HCT116 (cell line): ENCODE measurements at regions not wholly inside any gene's neighbourhood (a gene's known extent, or its start where the extent isn't known, plus 50 kb on each side); places are given as distances from the start of the nearest gene placed in this dataset.

Source experiments
- ATAC-seq: fragments of 200-7000 bp; cut with Tn5 transposase; 2 replicates; pipeline ENCODE4 v1.9.1; 2020; ENCODE audit warnings: mild to moderate bottlenecking, moderate library complexity
- BruUV-seq: library from RNA; stranded (reverse); fragments of 400-500 nt; replicated peaks from 2 replicates; lab custom pipeline; 2021; lab: Mats Ljungman, UMichigan
- CTCF ChIA-PET: fragments of 300-600 bp; sonication (Branson Sonifier 250); formaldehyde crosslinking; loops from one replicate; lab custom pipeline; 2021; ENCODE audit warnings: antibody characterized with exemption; lab: Charles Lee
- POLR2A ChIA-PET: fragments of 300-600, 350-600 bp; sonication (Branson Sonifier 250); formaldehyde crosslinking; loops from one replicate; lab custom pipeline; 2021; ENCODE audit warnings: antibody characterized with exemption; lab: Charles Lee
- RAD21 ChIA-PET, 2 experiments: fragments of 300-600 bp; sonication (Branson Sonifier 250); formaldehyde crosslinking; loops; one replicate each; lab custom pipeline; 2023; ENCODE audit warnings: low total read pairs in 2 of 2; ENCODE audit not compliant: uncharacterized antibody in 2 of 2, unreplicated experiment in 2 of 2, low non-redundant PET in 1 of 2; lab: Charles Lee
- DNase-seq: peaks from one replicate; pipeline ENCODE4 v3.0.0-alpha.2; 2010; ENCODE audit warnings: low read depth, low spot score
- H2AFZ ChIP-seq: fragments of 200-600 bp; shearing (Covaris generic), sonication (generic); 2 replicates; pipeline ENCODE4 v1.6.1; 2017; ENCODE audit warnings: low read depth, mixed run types, mixed read lengths, antibody characterized with exemption, low read length; ENCODE audit not compliant: poor library complexity, severe bottlenecking
- H3K27ac ChIP-seq: 2 replicates; pipeline ENCODE4 v1.5.1; 2012; ENCODE audit warnings: low read depth, low read length
- H3K27me3 ChIP-seq: fragments of 200-600 bp; sonication (generic); 2 replicates; pipeline ENCODE4 v1.6.1; 2016; ENCODE audit warnings: mixed run types, low read length, mixed read lengths; ENCODE audit not compliant: insufficient read depth
- H3K36me3 ChIP-seq, 2 experiments: fragments of 200-500 bp in 1 of 2; fragments of 200-600 bp in 1 of 2; sonication (Bioruptor generic) in 1 of 2; sonication (generic) in 1 of 2; 2 replicates each; pipeline versions ENCODE4 v1.5.1 to v1.6.1; 2014 to 2016; ENCODE audit warnings: low read length in 2 of 2, inconsistent platforms in 1 of 2, mixed read lengths in 1 of 2, mixed run types in 1 of 2; ENCODE audit not compliant: insufficient read depth in 2 of 2, control insufficient read depth in 1 of 2
- H3K4me1 ChIP-seq, 2 experiments: fragments of 200-600 bp in 1 of 2; sonication (generic) in 1 of 2; 2 replicates each; pipeline versions ENCODE4 v1.5.1 to v1.6.1; 2012 to 2017; ENCODE audit warnings: low read length in 2 of 2, inconsistent platforms in 1 of 2, mild to moderate bottlenecking in 1 of 2, mixed read lengths in 1 of 2, mixed run types in 1 of 2, moderate library complexity in 1 of 2; ENCODE audit not compliant: insufficient read depth in 2 of 2, control insufficient read depth in 1 of 2
- H3K4me2 ChIP-seq: fragments of 200-600 bp; sonication (generic); 2 replicates; pipeline ENCODE4 v1.6.1; 2017; ENCODE audit warnings: mixed run types, low read length, mixed read lengths
- H3K4me3 ChIP-seq, 2 experiments: fragments of 200-600 bp in 1 of 2; sonication (generic) in 1 of 2; replicated peaks in 1 of 2; 2 replicates each; pipeline ENCODE4 v1.5.1; 2011 to 2016; ENCODE audit warnings: low read length in 2 of 2, control low read depth in 1 of 2, low read depth in 1 of 2, mild to moderate bottlenecking in 1 of 2, mixed read lengths in 1 of 2, mixed run types in 1 of 2
- H3K79me2 ChIP-seq: fragments of 200-600 bp; sonication (generic); 2 replicates; pipeline ENCODE4 v1.6.1; 2017; ENCODE audit warnings: mild to moderate bottlenecking, mixed run types, low read length, moderate library complexity, mixed read lengths; ENCODE audit not compliant: insufficient read depth
- H3K9ac ChIP-seq: fragments of 200-600 bp; sonication (generic); 2 replicates; pipeline ENCODE4 v1.6.1; 2016; ENCODE audit warnings: low read length, mixed read lengths
- H3K9me2 ChIP-seq: fragments of 200-600 bp; sonication (generic), shearing (Covaris generic); 2 replicates; pipeline ENCODE4 v1.6.1; 2017; ENCODE audit warnings: mixed run types, mild to moderate bottlenecking, moderate library complexity; ENCODE audit not compliant: insufficient read depth
- H3K9me3 ChIP-seq, 2 experiments: fragments of 200-500 bp in 1 of 2; fragments of 200-600 bp in 1 of 2; sonication (Bioruptor generic) in 1 of 2; sonication (generic) in 1 of 2; 2 replicates each; pipeline ENCODE4 v1.6.1; 2014 to 2017; ENCODE audit warnings: low read length in 2 of 2, mixed read lengths in 2 of 2, inconsistent platforms in 1 of 2, low read depth in 1 of 2, mild to moderate bottlenecking in 1 of 2, mixed run types in 1 of 2, moderate library complexity in 1 of 2; ENCODE audit not compliant: control insufficient read depth in 1 of 2, insufficient read depth in 1 of 2
- H4K20me1 ChIP-seq: fragments of 200-600 bp; sonication (generic), shearing (Covaris generic); 2 replicates; pipeline ENCODE4 v1.6.1; 2017; ENCODE audit warnings: mixed run types, mild to moderate bottlenecking, moderate library complexity; ENCODE audit not compliant: insufficient read depth
- CBX3 ChIP-seq: IDR thresholded peaks from 2 replicates; pipeline ENCODE4 v1.6.1; 2012; ENCODE audit warnings: low read depth
- CEBPB ChIP-seq: IDR thresholded peaks from 2 replicates; pipeline ENCODE4 v1.6.1; 2012; ENCODE audit warnings: low read depth
- CTCF ChIP-seq, 3 experiments: fragments of 200-600 bp in 1 of 3; sonication (generic) in 1 of 3; IDR thresholded peaks in 2 of 3; conservative IDR thresholded peaks in 1 of 3; 2 replicates each; pipeline ENCODE4 v1.5.1; 2012 to 2017; ENCODE audit warnings: low read depth in 2 of 3, low read length in 2 of 3, antibody characterized with exemption in 1 of 3, borderline replicate concordance in 1 of 3, control low read depth in 1 of 3, mild to moderate bottlenecking in 1 of 3, mixed read lengths in 1 of 3, mixed run types in 1 of 3, moderate library complexity in 1 of 3; ENCODE audit not compliant: insufficient read depth in 1 of 3
- EGR1 ChIP-seq: IDR thresholded peaks from 2 replicates; pipeline ENCODE4 v1.6.1; 2012; ENCODE audit warnings: low read depth
- ELF1 ChIP-seq: IDR thresholded peaks from 2 replicates; pipeline ENCODE4 v1.6.1; 2012; ENCODE audit warnings: low read depth, borderline replicate concordance
- EZH2 ChIP-seq: fragments of 200-600 bp; sonication (generic); IDR thresholded peaks from 2 replicates; pipeline ENCODE4 v1.6.1; 2017; ENCODE audit warnings: antibody characterized with exemption, mixed run types
- EZH2phosphoT487 ChIP-seq: fragments of 200-600 bp; IDR thresholded peaks from 2 replicates; pipeline ENCODE4 v1.6.1; 2018; ENCODE audit warnings: antibody characterized with exemption, borderline replicate concordance
- JUND ChIP-seq: IDR thresholded peaks from 2 replicates; pipeline ENCODE4 v1.6.1; 2012
- MAX ChIP-seq: IDR thresholded peaks from 2 replicates; pipeline ENCODE4 v1.6.1; 2012
- POLR2AphosphoS5 ChIP-seq: IDR thresholded peaks from 2 replicates; pipeline ENCODE4 v1.6.1; 2011; ENCODE audit warnings: mild to moderate bottlenecking, low read depth, low read length, moderate library complexity
- RAD21 ChIP-seq: IDR thresholded peaks from 2 replicates; pipeline ENCODE4 v1.6.1; 2012; ENCODE audit warnings: low read depth, mild to moderate bottlenecking
- REST ChIP-seq: IDR thresholded peaks from 2 replicates; pipeline ENCODE4 v1.6.1; 2012; ENCODE audit warnings: low read depth
- SIN3A ChIP-seq: IDR thresholded peaks from 2 replicates; pipeline ENCODE4 v1.6.1; 2012; ENCODE audit warnings: low read depth
- SRF ChIP-seq: IDR thresholded peaks from 2 replicates; pipeline ENCODE4 v1.6.1; 2012; ENCODE audit warnings: low read depth
- YY1 ChIP-seq: IDR thresholded peaks from 2 replicates; pipeline ENCODE4 v1.6.1; 2011; ENCODE audit warnings: low read length, low read depth, moderate library complexity, mild to moderate bottlenecking; ENCODE audit not compliant: insufficient replicate concordance; ENCODE audit errors: extremely low read depth
- ZBTB33 ChIP-seq: IDR thresholded peaks from 2 replicates; pipeline ENCODE4 v1.6.1; 2011; ENCODE audit warnings: mild to moderate bottlenecking, low read length, moderate library complexity; ENCODE audit not compliant: insufficient replicate concordance; ENCODE audit errors: extremely low read depth
- ZNF274 ChIP-seq: fragments of 200-500 bp; sonication (Bioruptor generic); IDR thresholded peaks from 2 replicates; pipeline ENCODE4 v1.6.1; 2014; ENCODE audit warnings: mild to moderate bottlenecking, low read depth, low read length, inconsistent platforms
- intact Hi-C: fragments of 100-400 bp; cut with micrococcal nuclease; formaldehyde crosslinking; loops from 2 replicates; pipeline ENCODE4 v1.10.0; 2022

GRCh38 chr4:138918169-138918869, 97.3 kb upstream of the NOCT start:
- no TSS peak for BruUV-seq
- ATAC-seq (no peak), DNase-seq (no peak)
- Histone ChIP-seq H3K36me3 (no peaks in the 10 kb centered on the region), H4K20me1 (no peaks in the 10 kb centered on the region), H3K4me3 (no peak overlapping the region), H3K9ac (no peak overlapping the region), H3K9me3 (no peaks in the 10 kb centered on the region), H3K4me1 (peaks cover 2 to 9% of the 10 kb centered on the region in 2 experiments; a peak in 2 of 4 replicates), H3K27ac (no peak overlapping the region), H2AFZ (peak overlapping the region; percentile 87), H3K27me3 (no peaks in the 10 kb centered on the region), H3K79me2 (no peaks in the 10 kb centered on the region), H3K9me2 (no peaks in the 10 kb centered on the region), H3K4me2 (no peak overlapping the region)
- ChIA-PET POLR2A (no interaction called here), RAD21 (no interaction called here), CTCF (interaction anchor here (1.2 kb wide), 1 partner anchor 20 kb away, joined by 4 read pairs; no protein-coding TSS in a partner anchor)
- no peak for TF ChIP-seq MAX
- TF ChIP-seq CEBPB: no peak
- TF ChIP-seq ELF1: no peak
- no peak for TF ChIP-seq RAD21
- no peak for TF ChIP-seq ZBTB33
- TF ChIP-seq CBX3: no peak
- no peak for TF ChIP-seq CTCF (IDR thresholded peaks at IDR 0.05 in 2 of 3, conservative IDR thresholded peaks at IDR 0.05 in 1 of 3; ENCODE audit: borderline replicate concordance in 1 of 3, insufficient read depth in 1 of 3, low read depth in 2 of 3, low read length in 2 of 3)
- TF ChIP-seq EGR1: no peak
- no peak for TF ChIP-seq SIN3A
- no peak for TF ChIP-seq JUND
- TF ChIP-seq SRF: no peak
- no peak for TF ChIP-seq REST
- TF ChIP-seq ZNF274: no peak
- no peak for TF ChIP-seq YY1
- no peak for TF ChIP-seq EZH2
- TF ChIP-seq POLR2AphosphoS5: no peak
- TF ChIP-seq EZH2phosphoT487: no peak
- intact Hi-C loops: no loop called here
